NCI-H446 treated with DMSO at 0.1 percent for 48 hours (cell line): ENCODE measurements at regions not wholly inside any gene's neighbourhood (a gene's known extent, or its start where the extent isn't known, plus 50 kb on each side); places are given as distances from the start of the nearest gene placed in this dataset.

Experiments used
- DNase-seq: peaks from one replicate; lab custom pipeline; 2025; lab: John Stamatoyannopoulos, UW

DNA sequence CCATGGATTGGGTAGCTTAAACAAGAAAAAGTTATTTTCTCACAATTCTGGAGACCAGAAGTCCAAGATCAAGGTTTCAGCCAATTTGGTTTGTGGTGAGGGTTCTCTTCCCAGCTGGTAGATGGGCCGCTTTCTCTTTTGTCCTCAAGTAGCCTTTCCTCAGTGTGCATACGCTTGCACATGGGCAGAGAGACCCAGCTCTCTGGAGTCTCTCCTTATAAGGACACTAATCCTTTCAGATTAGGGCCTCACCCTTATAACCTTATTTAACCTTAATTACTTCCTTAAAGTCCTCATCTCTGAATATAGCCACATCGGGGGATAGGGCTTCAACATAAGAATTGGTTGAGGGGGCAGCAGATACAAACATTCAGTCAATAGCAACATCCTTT is 68.4 kb upstream of the NLK start:
- DNase-seq: no peak

DNA sequence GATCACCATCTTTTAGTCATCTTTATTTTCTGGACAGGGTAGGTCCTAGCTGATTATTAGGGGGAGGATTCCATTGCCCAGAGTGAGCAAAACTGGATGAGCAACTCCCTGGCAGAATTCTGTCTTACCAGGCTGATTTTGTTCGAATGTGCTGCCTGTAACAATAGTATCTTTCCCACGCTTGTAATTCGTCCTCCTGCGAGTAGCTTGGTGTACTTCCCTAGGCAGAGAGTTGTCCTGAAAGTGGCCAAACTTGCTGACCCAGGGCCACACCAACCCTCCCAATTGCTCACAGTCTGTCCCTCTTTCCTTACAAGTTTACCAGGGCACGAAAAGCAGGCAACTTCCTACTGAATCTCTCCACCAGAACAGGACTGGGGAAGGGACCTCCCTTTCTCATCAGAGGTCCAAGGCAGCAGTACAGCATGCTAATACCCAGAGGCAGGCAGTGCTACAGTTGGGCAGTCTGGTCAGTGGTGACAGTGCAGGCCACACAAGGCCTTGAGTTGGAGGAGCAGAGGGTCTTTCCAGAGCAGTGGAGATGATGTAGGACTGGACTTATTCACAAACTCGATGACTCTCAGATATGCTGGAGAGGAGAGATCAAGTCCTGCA is 67.8 kb upstream of the NLK start:
- DNase-seq: no peak

DNA sequence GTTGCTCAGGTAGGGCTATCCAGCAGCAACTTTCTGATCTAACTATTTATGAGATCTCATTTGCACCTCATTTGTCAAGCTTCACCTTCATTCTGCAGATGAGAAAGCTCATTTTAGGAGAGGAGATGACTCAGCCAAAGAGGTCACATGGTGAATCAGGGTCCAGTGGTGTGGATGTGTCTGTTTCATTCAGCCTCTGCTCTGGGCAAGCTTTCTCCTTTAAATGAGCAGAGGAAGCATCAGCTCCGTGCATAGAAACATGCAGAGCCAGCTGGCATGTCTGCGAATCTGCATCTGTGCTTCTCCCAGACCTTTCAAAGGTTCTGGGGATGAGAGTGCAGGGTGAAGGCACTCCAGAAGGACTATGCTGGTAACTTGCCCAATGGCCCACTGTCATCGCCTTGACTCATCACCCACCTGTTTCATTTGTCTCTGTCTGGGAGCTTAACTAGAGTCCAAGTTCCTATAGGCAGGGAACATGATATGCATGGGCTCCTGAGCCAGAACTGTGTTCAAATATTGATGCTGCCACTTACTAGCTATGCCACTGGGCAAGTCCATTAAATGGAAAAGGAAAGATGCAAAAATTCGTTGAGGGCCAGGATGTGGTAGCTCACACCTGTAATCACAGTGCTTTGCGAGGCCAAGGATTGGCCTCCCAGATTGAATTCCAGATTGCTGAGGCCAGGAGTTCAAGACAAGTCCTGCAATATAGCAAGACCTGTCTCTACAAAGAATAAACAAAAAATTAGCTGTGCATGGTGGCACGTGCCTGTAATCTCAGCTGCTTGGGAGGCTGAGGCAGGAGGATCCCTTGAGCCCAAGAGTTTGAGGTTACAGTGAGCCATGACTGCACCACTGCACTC is 67.1 kb upstream of the NLK start:
- DNase-seq: peak; percentile 26

DNA sequence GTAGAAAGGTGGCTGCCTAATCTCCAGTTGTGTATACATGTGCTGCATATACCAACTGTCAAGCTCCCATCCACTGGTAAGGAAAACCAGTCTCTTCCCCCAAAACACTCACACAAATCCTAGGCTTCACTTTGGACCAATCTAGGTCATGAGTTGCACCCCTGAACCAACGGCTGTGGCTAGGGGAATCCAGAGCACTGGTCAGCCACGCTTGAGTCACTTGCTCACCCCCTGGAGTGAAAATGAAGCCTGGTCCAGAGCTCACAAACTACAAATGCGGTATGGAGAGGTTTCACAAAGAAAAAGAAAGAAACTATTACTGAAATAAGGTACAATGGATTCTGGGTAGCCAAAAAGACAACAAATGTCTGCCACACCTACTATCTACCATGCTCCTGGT is 66.1 kb upstream of the NLK start:
- no peak for DNase-seq

GRCh38 chr17:27977751-27978688 is 64.5 kb upstream of the NLK start:
- no peak for DNase-seq

- DNase-seq: no peak
Measured at GRCh38 chr17:27978689-27979175, 63.7 kb upstream of the NLK start.

DNA sequence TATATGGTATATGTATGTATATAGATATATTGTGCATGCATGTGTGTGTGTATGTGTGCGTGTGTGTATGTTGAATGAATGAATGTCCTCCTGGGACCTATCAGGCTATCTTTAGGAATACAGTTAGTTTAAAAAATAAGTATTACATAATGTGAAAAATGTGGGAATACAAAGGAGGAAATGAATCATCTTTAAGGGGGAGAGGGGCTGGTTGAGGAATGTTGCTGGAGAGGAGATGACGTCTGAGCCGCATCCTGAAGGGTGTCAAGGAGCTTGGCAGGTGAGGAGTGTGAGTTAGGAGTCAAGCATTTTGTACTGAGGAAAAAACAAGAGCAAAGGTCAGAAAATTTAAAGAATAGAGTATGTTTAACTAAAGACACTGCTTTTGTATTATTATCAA is 62.4 kb upstream of the NLK start:
- DNase-seq: no peak

GRCh38 chr17:27981978-27982377 is 60.5 kb upstream of the NLK start:
- no peak for DNase-seq

- DNase-seq: no peak
Measured at GRCh38 chr17:27982688-27983087, 59.8 kb upstream of the NLK start.

DNA sequence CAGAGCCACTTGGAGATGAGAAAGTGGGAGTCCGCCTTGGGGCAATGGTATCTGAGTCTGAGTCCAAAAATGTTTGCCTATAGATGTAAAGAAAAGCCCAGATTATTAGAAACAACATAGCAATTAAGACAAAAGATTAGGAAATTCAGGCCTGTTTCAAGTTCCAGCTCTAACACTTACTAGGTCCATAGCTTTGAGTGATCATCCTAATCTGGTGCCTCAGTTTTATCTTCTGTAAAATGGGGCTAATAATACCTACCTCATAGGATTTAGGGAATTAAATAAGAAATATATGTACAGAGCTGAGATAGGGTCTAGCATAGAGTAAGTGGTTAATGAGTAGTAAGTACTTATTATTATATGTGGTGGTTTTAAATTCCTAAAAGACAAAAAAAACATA is 58.6 kb upstream of the NLK start:
- no peak for DNase-seq

GRCh38 chr17:27984404-27984803 is 58.1 kb upstream of the NLK start:
- no peak for DNase-seq

- no peak for DNase-seq
Measured at GRCh38 chr17:27984816-27985215, 57.7 kb upstream of the NLK start.

DNA sequence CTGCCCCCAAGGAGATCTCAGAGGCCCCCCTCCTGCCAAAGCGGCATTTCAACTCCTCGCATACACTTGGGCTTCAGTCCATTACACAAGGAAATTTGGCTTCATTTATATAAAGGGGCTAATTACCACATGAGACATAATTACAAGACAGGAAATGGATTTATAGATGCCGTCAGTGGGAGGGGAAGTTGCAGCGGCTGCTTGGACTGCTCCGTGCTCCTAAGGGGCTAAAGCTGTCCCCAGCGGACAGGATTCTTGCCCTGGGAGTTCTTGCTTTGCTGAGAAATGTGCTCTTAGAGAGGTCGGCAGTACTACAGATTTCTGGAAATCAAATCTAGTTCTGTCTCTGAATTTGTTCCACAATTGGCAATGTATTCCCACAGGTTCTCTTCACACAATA is 57.2 kb upstream of the NLK start:
- no peak for DNase-seq

DNA sequence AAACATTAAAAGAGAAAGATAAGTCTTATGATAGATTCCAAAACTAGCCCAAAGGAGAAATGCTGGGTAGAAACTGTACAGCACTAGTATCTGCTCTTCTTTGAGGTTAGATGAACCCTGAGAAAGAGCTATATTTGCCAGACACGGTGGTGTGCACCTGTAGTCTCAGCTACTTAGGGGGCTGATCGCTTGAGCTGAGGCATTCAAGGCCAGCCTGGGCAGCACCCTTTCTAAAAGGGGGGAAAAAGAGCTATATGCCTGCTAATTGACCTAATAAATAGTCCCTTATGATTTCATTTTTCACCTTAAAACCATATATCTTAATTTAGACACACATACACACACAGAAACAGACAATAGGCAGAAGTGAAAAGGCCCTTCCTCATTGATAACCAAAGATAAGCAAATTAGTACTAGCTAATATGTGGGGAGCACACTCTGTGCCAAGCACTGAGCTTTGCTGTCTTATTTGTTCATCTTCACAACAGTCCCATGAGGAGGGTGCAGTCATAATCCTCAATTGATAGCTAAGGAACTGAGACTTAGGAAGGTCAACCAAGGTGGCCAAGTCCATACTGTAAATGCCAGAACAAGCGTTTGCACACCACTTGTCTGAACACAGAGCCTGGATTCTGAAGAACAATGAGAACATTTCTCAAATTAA is 56.6 kb upstream of the NLK start:
- DNase-seq: no peak

DNA sequence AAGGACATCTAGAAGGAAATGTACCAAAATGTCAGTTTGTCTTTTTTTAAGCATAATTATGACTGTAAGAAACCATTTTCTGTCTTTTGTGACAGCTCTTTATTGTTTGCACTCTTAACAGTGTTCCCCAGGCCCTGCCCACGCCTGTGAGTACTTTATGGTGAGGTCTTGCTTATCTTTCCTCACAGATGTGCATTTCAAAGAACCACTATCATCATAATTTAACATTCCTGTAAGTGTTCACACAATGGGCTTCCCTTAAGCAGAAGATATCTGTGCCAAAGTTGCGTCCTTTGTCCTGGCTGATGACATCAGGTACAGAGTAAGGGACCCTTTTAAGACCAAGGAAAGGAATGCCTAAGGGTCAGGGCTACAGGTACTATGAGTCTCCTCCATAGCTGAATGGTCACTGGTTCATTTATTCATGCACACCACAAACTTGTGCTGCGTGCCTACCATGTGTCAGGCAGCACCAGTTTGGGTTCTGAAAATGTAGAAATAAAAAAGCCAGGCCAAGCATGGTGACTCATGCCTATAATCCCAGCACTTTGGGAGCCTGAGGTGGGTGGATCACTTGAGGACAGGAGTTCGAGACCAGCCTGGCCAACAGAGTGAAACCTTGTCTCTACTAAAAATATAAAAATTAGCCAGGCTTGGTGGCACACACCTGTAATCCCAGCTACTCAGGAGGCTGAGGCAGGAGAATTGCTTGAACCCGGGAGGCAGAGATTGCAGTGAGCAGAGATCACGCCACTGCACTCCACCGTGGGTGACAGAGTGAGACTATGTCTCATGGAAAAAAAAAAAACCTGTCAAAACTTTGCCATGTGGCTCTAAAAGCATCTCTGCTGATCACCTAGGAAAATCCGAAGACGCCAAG is 55.4 kb upstream of the NLK start:
- DNase-seq: no peak

- no peak for DNase-seq
Measured at GRCh38 chr17:27989046-27989445, 53.4 kb upstream of the NLK start.

- no peak for DNase-seq
Measured at GRCh38 chr17:27990100-27990499, 52.4 kb upstream of the NLK start.

DNA sequence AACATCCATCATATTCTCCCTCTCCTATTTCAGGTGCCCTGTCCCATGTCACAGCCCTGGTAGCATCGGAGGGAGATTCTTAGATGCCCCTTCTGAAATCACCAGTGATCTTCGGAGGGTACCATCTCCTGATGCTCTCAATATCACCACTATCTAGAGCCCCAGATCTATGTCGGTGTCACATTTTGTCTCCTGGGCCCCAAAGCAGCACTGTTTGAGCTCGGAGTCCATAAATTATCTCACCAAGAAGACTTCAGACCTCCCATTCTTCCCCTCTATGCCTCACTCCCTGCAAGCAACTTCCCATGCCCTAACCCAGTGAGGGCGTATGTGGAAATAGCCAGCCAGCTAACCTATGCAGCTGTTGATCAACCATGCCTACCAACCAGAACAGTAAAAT is 51.5 kb upstream of the NLK start:
- DNase-seq: no peak

DNA sequence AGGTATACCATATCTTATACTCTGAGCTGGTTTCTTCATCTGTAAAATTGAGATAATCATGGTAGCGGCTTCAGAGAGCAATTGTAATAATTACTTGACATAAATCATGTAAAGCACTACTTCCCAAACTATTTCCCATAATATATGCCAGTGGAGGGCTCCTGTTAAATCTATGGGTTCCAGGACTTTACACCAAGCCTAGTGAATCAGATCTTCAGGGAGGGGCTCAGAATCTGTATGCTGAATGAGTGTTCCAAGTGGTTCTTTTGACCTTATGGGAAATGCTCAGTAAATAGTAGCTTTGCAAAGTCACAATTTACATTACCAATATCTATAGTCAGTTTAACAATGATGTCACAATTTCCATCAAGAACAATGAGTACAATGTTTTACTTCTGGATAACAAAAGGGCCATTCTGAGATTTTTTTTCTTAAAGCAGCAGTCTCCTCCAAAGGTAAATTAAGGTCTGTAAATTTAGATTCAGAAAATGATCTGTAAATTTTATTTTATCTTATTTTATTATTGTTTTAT is 50.9 kb upstream of the NLK start:
- no peak for DNase-seq
